Smooth muscle cell (in vitro differentiated cells): ENCODE measurements at regions not wholly inside any gene's neighbourhood (a gene's known extent, or its start where the extent isn't known, plus 50 kb on each side); places are given as distances from the start of the nearest gene placed in this dataset.

Source experiments
- DNase-seq: peaks from one replicate; lab custom pipeline; 2025; ENCODE audit not compliant: unreplicated experiment; lab: John Stamatoyannopoulos, UW
- H2AFZ ChIP-seq: fragments of 200-600 bp; sonication (generic); 2 replicates; pipeline ENCODE4 v1.6.0; 2016; ENCODE audit warnings: antibody characterized with exemption, low read depth, mild to moderate bottlenecking
- H3F3A ChIP-seq: fragments of 200-600 bp; sonication (generic); 2 replicates; pipeline ENCODE4 v1.6.0; 2017; ENCODE audit warnings: antibody characterized with exemption, low read depth
- H3K27ac ChIP-seq: fragments of 200-600 bp; sonication (generic); 2 replicates; pipeline ENCODE4 v1.5.1; 2016; ENCODE audit warnings: low read depth, mild to moderate bottlenecking
- H3K27me3 ChIP-seq: fragments of 200-600 bp; sonication (generic); 2 replicates; pipeline ENCODE4 v1.6.1; 2016; ENCODE audit warnings: low read depth, mild to moderate bottlenecking
- H3K36me3 ChIP-seq: fragments of 200-600 bp; sonication (generic); 2 replicates; pipeline ENCODE4 v1.5.1; 2016; ENCODE audit warnings: low read depth
- H3K4me1 ChIP-seq: fragments of 200-600 bp; sonication (generic); 2 replicates; pipeline ENCODE4 v1.5.1; 2016; ENCODE audit warnings: low read depth
- H3K4me2 ChIP-seq: fragments of 200-600 bp; sonication (generic); 2 replicates; pipeline ENCODE4 v1.6.0; 2016; ENCODE audit warnings: mild to moderate bottlenecking
- H3K4me3 ChIP-seq: fragments of 200-600 bp; sonication (generic); 2 replicates; pipeline ENCODE4 v1.5.1; 2016; ENCODE audit warnings: mild to moderate bottlenecking
- H3K79me2 ChIP-seq: fragments of 200-600 bp; sonication (generic); 2 replicates; pipeline ENCODE4 v1.6.0; 2016; ENCODE audit warnings: low read depth, mild to moderate bottlenecking
- H3K9ac ChIP-seq: fragments of 200-600 bp; sonication (generic); 2 replicates; pipeline ENCODE4 v1.6.0; 2016; ENCODE audit warnings: low read depth
- H3K9me3 ChIP-seq: fragments of 200-600 bp; sonication (generic); replicated peaks from 2 replicates; pipeline ENCODE4 v1.5.1; 2016; ENCODE audit warnings: low read depth
- H4K20me1 ChIP-seq: fragments of 200-600 bp; sonication (generic); 2 replicates; pipeline ENCODE4 v1.6.0; 2016; ENCODE audit warnings: low read depth
- CTCF ChIP-seq: fragments of 200-600 bp; sonication (generic); IDR thresholded peaks from 2 replicates; pipeline ENCODE4 v1.5.1; 2017; ENCODE audit warnings: borderline replicate concordance, mild to moderate bottlenecking, antibody characterized with exemption; ENCODE audit not compliant: insufficient read depth, poor library complexity, severe bottlenecking
- WGBS: methylation state at CpG from one replicate; pipeline ENCODE4 v1.1.7; 2016; ENCODE audit warnings: low lambda C conversion rate; 5-methylcytosine and 5-hydroxymethylcytosine counted together

GRCh38 chrX:82219129-82219528, 1017.2 kb downstream of the SH3BGRL start:
- no peaks in the 10 kb centered on the region for H3F3A ChIP-seq
- no peaks in the 10 kb centered on the region for H4K20me1 ChIP-seq
- no peaks in the 10 kb centered on the region for H3K27me3 ChIP-seq
- no peak overlapping the region for H3K4me2 ChIP-seq
- H3K36me3 ChIP-seq: no peaks in the 10 kb centered on the region
- TF ChIP-seq CTCF: no peak
- H3K79me2 ChIP-seq: no peaks in the 10 kb centered on the region
- no peaks in the 10 kb centered on the region for H3K9me3 ChIP-seq
- no peak for DNase-seq
- no peak overlapping the region for H3K9ac ChIP-seq
- no peak overlapping the region for H3K4me3 ChIP-seq
- H2AFZ ChIP-seq: no peak overlapping the region
- H3K4me1 ChIP-seq: no peaks in the 10 kb centered on the region
- H3K27ac ChIP-seq: no peak overlapping the region

- peaks cover 12% of the 10 kb centered on the region for H3K9me3 ChIP-seq
- H3K27ac ChIP-seq: no peak overlapping the region
- H3K27me3 ChIP-seq: no peaks in the 10 kb centered on the region
- H3F3A ChIP-seq: no peaks in the 10 kb centered on the region
- no peaks in the 10 kb centered on the region for H3K4me1 ChIP-seq
- no peaks in the 10 kb centered on the region for H3K79me2 ChIP-seq
- H3K36me3 ChIP-seq: no peaks in the 10 kb centered on the region
- no peak for DNase-seq
- H3K4me2 ChIP-seq: no peak overlapping the region
- no peak for TF ChIP-seq CTCF
- no peak overlapping the region for H3K4me3 ChIP-seq
- H3K9ac ChIP-seq: no peak overlapping the region
- no peak overlapping the region for H2AFZ ChIP-seq
- H4K20me1 ChIP-seq: no peaks in the 10 kb centered on the region
These were observed 1023.1 kb downstream of the SH3BGRL start for GRCh38 chrX:82224961-82225360.

DNA sequence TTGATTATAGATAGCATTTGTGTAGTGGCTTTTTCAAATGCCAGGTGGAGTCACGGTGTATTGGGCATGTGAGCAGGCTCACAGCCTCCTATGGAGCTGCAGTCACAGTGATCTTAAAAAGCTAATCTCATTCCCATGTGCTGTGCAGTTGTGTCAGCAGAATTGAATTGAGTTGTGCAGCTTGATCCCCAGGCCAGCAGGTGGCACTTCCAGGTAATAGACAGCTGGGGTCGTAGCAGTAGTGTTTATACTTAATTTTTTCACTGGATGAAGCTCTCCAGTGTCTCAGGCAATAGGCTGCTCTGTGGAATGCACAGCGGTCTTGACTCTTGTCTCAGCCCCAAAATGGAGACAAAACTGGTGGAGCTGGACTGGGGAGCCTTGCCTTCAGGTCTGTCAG, 1028.1 kb downstream of the SH3BGRL start:
- no peak overlapping the region for H2AFZ ChIP-seq
- H3K27ac ChIP-seq: no peak overlapping the region
- no peaks in the 10 kb centered on the region for H3K36me3 ChIP-seq
- no peaks in the 10 kb centered on the region for H3K4me1 ChIP-seq
- no peak overlapping the region for H3K4me2 ChIP-seq
- no peak for TF ChIP-seq CTCF
- DNase-seq: no peak
- H3K9me3 ChIP-seq: peaks cover 15% of the 10 kb centered on the region
- H3K4me3 ChIP-seq: no peak overlapping the region
- 70% methylated on average over 3 of the region's 3 CpGs for WGBS
- H3F3A ChIP-seq: no peaks in the 10 kb centered on the region
- H3K9ac ChIP-seq: no peak overlapping the region
- no peaks in the 10 kb centered on the region for H4K20me1 ChIP-seq
- no peaks in the 10 kb centered on the region for H3K27me3 ChIP-seq
- H3K79me2 ChIP-seq: no peaks in the 10 kb centered on the region

GRCh38 chrX:82232679-82233078, 1030.8 kb downstream of the SH3BGRL start:
- Histone ChIP-seq H3K27me3 (no peaks in the 10 kb centered on the region), H3K9ac (no peak overlapping the region), H2AFZ (no peak overlapping the region), H3K79me2 (no peaks in the 10 kb centered on the region), H3K4me3 (no peak overlapping the region), H3F3A (no peaks in the 10 kb centered on the region), H3K4me1 (no peaks in the 10 kb centered on the region), H3K36me3 (no peaks in the 10 kb centered on the region), H3K9me3 (peaks cover 4% of the 10 kb centered on the region), H3K27ac (no peak overlapping the region), H3K4me2 (no peak overlapping the region), H4K20me1 (no peaks in the 10 kb centered on the region)
- TF ChIP-seq CTCF: no peak
- no peak for DNase-seq
